ENCODE measurements at regions not wholly inside any gene's neighbourhood (a gene's known extent, or its start where the extent isn't known, plus 50 kb on each side); places are given as distances from the start of the nearest gene placed in this dataset.
"Not testable (repeated sequence)": the region's sequence is repeated elsewhere in the genome, so short reads cannot be mapped to it uniquely, and the experiment has no call there.

GRCh38 chr12:92406404-92407070 lies 260.9 kb upstream of the BTG1 start:
- not testable (repeated sequence) for H3K27me3 ChIP-seq (ENCODE audit: insufficient read depth, low read length, poor library complexity); H3K79me2 ChIP-seq (ENCODE audit: control insufficient read depth, insufficient read depth, low read length); H3K4me2 ChIP-seq (ENCODE audit: low read length); H3K27ac ChIP-seq (ENCODE audit: low read depth, low read length); H3K36me3 ChIP-seq (ENCODE audit: control insufficient read depth, insufficient read depth, low read length); H2AK5ac ChIP-seq (ENCODE audit: low read length); H3K56ac ChIP-seq (ENCODE audit: low read length); H3K9ac ChIP-seq (ENCODE audit: low read length); H3K23ac ChIP-seq (ENCODE audit: low read length); H3K4ac ChIP-seq (ENCODE audit: low read depth, low read length); H3K79me1 ChIP-seq (ENCODE audit: low read length); H2BK15ac ChIP-seq (replicated peaks; ENCODE audit: low read depth); H2BK5ac ChIP-seq (ENCODE audit: low read length); H4K8ac ChIP-seq (ENCODE audit: low read depth, low read length); DNase-seq; H2BK120ac ChIP-seq (ENCODE audit: low read depth, low read length); H3K4me1 ChIP-seq (ENCODE audit: control insufficient read depth, low read depth, low read length); H4K5ac ChIP-seq (ENCODE audit: low read length); H3K4me3 ChIP-seq (ENCODE audit: low read length); H3K18ac ChIP-seq (ENCODE audit: low read length)
- no CpG with 5 or more reads among the region's 40 CpGs for WGBS (ENCODE audit: extremely low coverage, insufficient coverage, low lambda C conversion rate)

DNA sequence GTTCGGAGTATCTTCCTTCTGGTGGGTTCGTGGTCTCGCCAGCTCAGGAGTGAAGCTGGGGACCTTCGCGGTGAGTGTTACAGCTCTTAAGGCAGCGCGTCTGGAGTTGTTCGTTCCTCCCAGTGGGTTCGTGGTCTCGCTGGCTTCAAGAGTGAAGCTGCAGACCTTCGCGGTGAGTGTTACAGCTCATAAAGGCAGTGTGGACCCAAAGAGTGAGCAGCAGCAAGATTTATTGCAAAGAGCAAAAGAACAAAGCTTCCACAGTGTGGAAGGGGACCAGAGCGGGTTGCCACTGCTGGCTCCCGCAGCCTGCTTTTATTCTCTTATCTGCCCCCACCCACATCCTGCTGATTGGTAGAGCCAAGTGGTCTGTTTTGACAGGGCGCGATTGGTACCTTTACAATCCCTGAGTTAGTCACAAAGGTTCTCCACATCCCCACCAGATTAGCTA lies 260.2 kb upstream of the BTG1 start:
- not testable (repeated sequence) for H3K4ac ChIP-seq (ENCODE audit: low read depth, low read length); H3K18ac ChIP-seq (ENCODE audit: low read length); H4K5ac ChIP-seq (ENCODE audit: low read length); H3K4me1 ChIP-seq (ENCODE audit: control insufficient read depth, low read depth, low read length); H3K79me1 ChIP-seq (ENCODE audit: low read length); H4K8ac ChIP-seq (ENCODE audit: low read depth, low read length); H3K56ac ChIP-seq (ENCODE audit: low read length); H3K27ac ChIP-seq (ENCODE audit: low read depth, low read length); H3K36me3 ChIP-seq (ENCODE audit: control insufficient read depth, insufficient read depth, low read length); H3K79me2 ChIP-seq (ENCODE audit: control insufficient read depth, insufficient read depth, low read length); H3K9ac ChIP-seq (ENCODE audit: low read length); DNase-seq; H2BK120ac ChIP-seq (ENCODE audit: low read depth, low read length); H2AK5ac ChIP-seq (ENCODE audit: low read length); H3K23ac ChIP-seq (ENCODE audit: low read length); H3K27me3 ChIP-seq (ENCODE audit: insufficient read depth, low read length, poor library complexity); H3K4me3 ChIP-seq (ENCODE audit: low read length); H2BK15ac ChIP-seq (replicated peaks; ENCODE audit: low read depth); H2BK5ac ChIP-seq (ENCODE audit: low read length); H3K4me2 ChIP-seq (ENCODE audit: low read length)
- WGBS (ENCODE audit: extremely low coverage, insufficient coverage, low lambda C conversion rate) = no CpG with 5 or more reads among the region's 16 CpGs

GRCh38 chr12:92404921-92405320 lies 259.3 kb upstream of the BTG1 start:
- no peak for DNase-seq
- no peak overlapping the region for H2AK5ac ChIP-seq (ENCODE audit: low read length)

DNA sequence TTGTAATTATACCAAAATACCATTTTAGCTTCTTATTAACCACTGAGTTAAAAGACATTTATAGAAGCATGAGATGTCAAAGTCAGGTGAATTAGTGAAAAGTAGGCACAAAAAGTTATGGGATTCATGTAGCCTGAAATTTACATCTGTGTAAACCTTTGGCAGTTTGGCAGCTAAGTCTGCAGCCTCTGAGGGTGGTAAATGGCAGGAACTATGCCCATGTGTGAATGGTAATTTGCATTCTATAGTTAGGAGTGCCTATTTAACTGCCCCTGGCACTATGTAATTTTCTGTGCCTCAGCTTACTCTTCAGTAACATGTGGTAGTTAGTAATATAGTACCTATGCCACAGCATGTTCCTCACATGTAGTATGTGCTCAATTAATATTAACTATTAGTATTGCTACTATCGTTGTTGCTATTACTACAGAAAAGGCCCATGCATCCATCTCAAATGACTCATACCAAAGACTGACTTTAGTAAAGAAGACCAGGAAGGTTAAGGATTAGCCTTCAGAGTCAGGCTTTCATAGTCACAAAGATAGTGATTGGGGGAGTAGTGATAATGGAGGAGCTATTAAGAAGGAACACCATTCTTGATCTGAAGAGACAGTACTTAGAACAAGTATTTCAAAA lies 258.7 kb upstream of the BTG1 start:
- no CpG with 5 or more reads among the region's 1 CpG for WGBS (ENCODE audit: extremely low coverage, insufficient coverage, low lambda C conversion rate)
- H2AK5ac ChIP-seq (ENCODE audit: low read length) = no peak overlapping the region
- H2BK15ac ChIP-seq (replicated peaks; ENCODE audit: low read depth) = no peak overlapping the region
- H3K18ac ChIP-seq (ENCODE audit: low read length) = no peak overlapping the region
- no peak overlapping the region for H3K4me3 ChIP-seq (ENCODE audit: low read length)
- H4K5ac ChIP-seq (ENCODE audit: low read length) = no peak overlapping the region
- no peaks in the 10 kb centered on the region for H3K27me3 ChIP-seq (ENCODE audit: insufficient read depth, low read length, poor library complexity)
- no peaks in the 10 kb centered on the region for H3K4me1 ChIP-seq (ENCODE audit: control insufficient read depth, low read depth, low read length)
- no peak overlapping the region for H3K4ac ChIP-seq (ENCODE audit: low read depth, low read length)
- no peak overlapping the region for H4K8ac ChIP-seq (ENCODE audit: low read depth, low read length)
- no peak overlapping the region for H3K27ac ChIP-seq (ENCODE audit: low read depth, low read length)
- no peaks in the 10 kb centered on the region for H3K79me2 ChIP-seq (ENCODE audit: control insufficient read depth, insufficient read depth, low read length)
- no peaks in the 10 kb centered on the region for H3K36me3 ChIP-seq (ENCODE audit: control insufficient read depth, insufficient read depth, low read length)
- H3K4me2 ChIP-seq (ENCODE audit: low read length) = no peak overlapping the region
- H3K56ac ChIP-seq (ENCODE audit: low read length) = no peak overlapping the region
- no peak overlapping the region for H2BK120ac ChIP-seq (ENCODE audit: low read depth, low read length)
- DNase-seq = no peak
- H2BK5ac ChIP-seq (ENCODE audit: low read length) = no peak overlapping the region
- no peak overlapping the region for H3K23ac ChIP-seq (ENCODE audit: low read length)
- H3K79me1 ChIP-seq (ENCODE audit: low read length) = no peaks in the 10 kb centered on the region
- no peak overlapping the region for H3K9ac ChIP-seq (ENCODE audit: low read length)

More at GRCh38 chr12:92404921-92405320, 259.3 kb upstream of the BTG1 start:
- no peaks in the 10 kb centered on the region for H3K36me3 ChIP-seq (ENCODE audit: control insufficient read depth, insufficient read depth, low read length)
- no peak overlapping the region for H3K4me2 ChIP-seq (ENCODE audit: low read length)
- H3K27ac ChIP-seq (ENCODE audit: low read depth, low read length) = no peak overlapping the region
- H3K9ac ChIP-seq (ENCODE audit: low read length) = no peak overlapping the region
- H3K79me2 ChIP-seq (ENCODE audit: control insufficient read depth, insufficient read depth, low read length) = no peaks in the 10 kb centered on the region
- no peaks in the 10 kb centered on the region for H3K27me3 ChIP-seq (ENCODE audit: insufficient read depth, low read length, poor library complexity)
- H3K56ac ChIP-seq (ENCODE audit: low read length) = no peak overlapping the region
- no peaks in the 10 kb centered on the region for H3K79me1 ChIP-seq (ENCODE audit: low read length)
- no peaks in the 10 kb centered on the region for H3K4me1 ChIP-seq (ENCODE audit: control insufficient read depth, low read depth, low read length)
- no CpG with 5 or more reads among the region's 1 CpG for WGBS (ENCODE audit: extremely low coverage, insufficient coverage, low lambda C conversion rate)
- no peak overlapping the region for H3K18ac ChIP-seq (ENCODE audit: low read length)
- H3K23ac ChIP-seq (ENCODE audit: low read length) = no peak overlapping the region
- no peak overlapping the region for H4K8ac ChIP-seq (ENCODE audit: low read depth, low read length)
- H2BK120ac ChIP-seq (ENCODE audit: low read depth, low read length) = no peak overlapping the region
- no peak overlapping the region for H3K4me3 ChIP-seq (ENCODE audit: low read length)
- no peak overlapping the region for H2BK15ac ChIP-seq (replicated peaks; ENCODE audit: low read depth)
- no peak overlapping the region for H2BK5ac ChIP-seq (ENCODE audit: low read length)
- H3K4ac ChIP-seq (ENCODE audit: low read depth, low read length) = no peak overlapping the region
- H4K5ac ChIP-seq (ENCODE audit: low read length) = no peak overlapping the region

DNA sequence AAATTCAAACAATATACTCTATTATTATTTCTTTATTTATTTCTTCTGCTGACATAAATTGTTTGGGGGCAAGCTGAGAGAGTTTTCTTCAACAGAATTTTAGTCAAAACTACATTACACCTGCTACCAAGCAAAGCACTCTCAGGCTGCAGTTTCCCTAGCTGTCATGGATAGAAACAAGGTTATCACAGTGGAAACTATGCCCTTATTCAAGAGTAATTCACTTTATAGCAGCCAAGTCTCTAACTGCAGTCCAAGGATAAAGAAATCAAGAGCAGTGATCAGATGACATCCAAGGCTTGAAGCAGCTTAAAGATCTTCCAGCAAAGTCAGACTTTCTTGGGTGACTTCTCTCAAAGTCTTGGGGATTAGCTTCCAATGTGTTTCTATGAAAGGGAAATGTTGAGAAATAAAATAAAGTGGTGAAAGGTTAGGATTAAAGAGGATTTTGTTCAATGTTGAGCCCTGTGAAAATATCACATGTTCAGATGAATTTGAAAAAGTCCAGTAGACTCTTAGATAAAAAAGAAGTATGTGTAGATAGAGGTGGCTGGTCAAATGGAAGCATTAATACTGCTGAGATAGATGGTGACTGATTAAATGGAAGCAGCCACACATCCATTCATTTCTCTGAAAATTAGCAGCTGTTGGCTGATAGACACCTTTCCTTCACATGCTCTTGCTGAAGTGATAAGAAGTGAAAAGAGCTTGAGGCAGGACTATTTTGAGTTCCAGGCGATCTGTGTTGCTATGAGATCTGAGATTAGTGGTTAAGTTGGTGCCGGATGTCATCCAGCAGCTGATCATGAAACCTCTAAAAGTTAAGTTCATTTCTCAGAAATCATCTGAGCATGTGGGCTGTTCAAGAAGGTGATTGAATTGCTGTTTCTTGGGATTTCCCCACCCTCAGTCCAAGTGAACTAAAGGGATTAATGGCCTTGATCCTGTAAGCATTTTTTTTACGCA lies 257.8 kb upstream of the BTG1 start:
- Histone ChIP-seq H3K36me3 (ENCODE audit: control insufficient read depth, insufficient read depth, low read length) (no peaks in the 10 kb centered on the region), H3K79me2 (ENCODE audit: control insufficient read depth, insufficient read depth, low read length) (no peaks in the 10 kb centered on the region), H3K4ac (ENCODE audit: low read depth, low read length) (no peak overlapping the region), H3K27me3 (ENCODE audit: insufficient read depth, low read length, poor library complexity) (no peaks in the 10 kb centered on the region), H3K4me2 (ENCODE audit: low read length) (no peak overlapping the region), H3K18ac (ENCODE audit: low read length) (no peak overlapping the region), H3K23ac (ENCODE audit: low read length) (no peak overlapping the region), H3K9ac (ENCODE audit: low read length) (no peak overlapping the region), H3K4me3 (ENCODE audit: low read length) (no peak overlapping the region), H2BK5ac (ENCODE audit: low read length) (no peak overlapping the region), H2BK15ac (replicated peaks; ENCODE audit: low read depth) (no peak overlapping the region), H3K27ac (ENCODE audit: low read depth, low read length) (no peak overlapping the region), H2AK5ac (ENCODE audit: low read length) (no peak overlapping the region), H4K5ac (ENCODE audit: low read length) (no peak overlapping the region), H3K4me1 (ENCODE audit: control insufficient read depth, low read depth, low read length) (no peaks in the 10 kb centered on the region), H4K8ac (ENCODE audit: low read depth, low read length) (no peak overlapping the region), H2BK120ac (ENCODE audit: low read depth, low read length) (no peak overlapping the region), H3K56ac (ENCODE audit: low read length) (no peak overlapping the region), H3K79me1 (ENCODE audit: low read length) (no peaks in the 10 kb centered on the region)
- no CpG with 5 or more reads among the region's 3 CpGs for WGBS (ENCODE audit: extremely low coverage, insufficient coverage, low lambda C conversion rate)
- peak; percentile 67 for DNase-seq
